GM19438 (cell line): ENCODE measurements at regions not wholly inside any gene's neighbourhood (a gene's known extent, or its start where the extent isn't known, plus 50 kb on each side); places are given as distances from the start of the nearest gene placed in this dataset.
A peak's percentile ranks its signal among the peaks of the same experiment; 100 is the strongest.
"Not testable (repeated sequence)": the region's sequence is repeated elsewhere in the genome, so short reads cannot be mapped to it uniquely, and the experiment has no call there.

Experiments used
- ATAC-seq: cut with Tn5 transposase; IDR thresholded peaks from one replicate; pipeline ENCODE4 v1.9.1; 2021; ENCODE audit warnings: low read depth; ENCODE audit not compliant: unreplicated experiment

- ATAC-seq, result no peak
Observed at GRCh38 chr3:197408177-197408957, 110.0 kb upstream of the DLG1 start.

GRCh38 chr3:197407526-197407925, 109.1 kb upstream of the DLG1 start:
- ATAC-seq, result no peak

DNA sequence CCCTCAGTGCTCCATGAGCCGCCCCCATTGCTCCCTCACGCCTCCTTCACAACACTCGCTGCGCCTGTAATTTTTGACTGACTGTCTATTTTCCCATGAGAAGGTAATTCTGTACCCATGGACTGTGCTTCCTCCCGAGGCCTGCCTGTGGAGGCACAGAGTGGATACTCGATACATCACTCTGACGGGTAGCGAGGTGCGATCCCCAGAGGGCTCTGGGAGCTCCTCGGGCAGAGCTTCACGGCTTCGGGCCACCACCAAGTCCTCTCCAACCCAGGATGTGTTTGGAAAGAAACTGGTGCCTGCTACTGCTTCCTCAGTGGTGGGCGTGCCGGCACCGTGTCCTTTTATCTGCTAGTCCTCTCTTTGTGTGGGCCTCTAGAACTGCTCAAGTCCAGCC, 108.6 kb upstream of the DLG1 start:
- no peak for ATAC-seq

GRCh38 chr3:197406266-197406665, 107.9 kb upstream of the DLG1 start:
- no peak for ATAC-seq

- no peak for ATAC-seq
Observed at GRCh38 chr3:197404754-197405153, 106.3 kb upstream of the DLG1 start.

- ATAC-seq, result no peak
Observed at GRCh38 chr3:197404030-197404429, 105.6 kb upstream of the DLG1 start.

DNA sequence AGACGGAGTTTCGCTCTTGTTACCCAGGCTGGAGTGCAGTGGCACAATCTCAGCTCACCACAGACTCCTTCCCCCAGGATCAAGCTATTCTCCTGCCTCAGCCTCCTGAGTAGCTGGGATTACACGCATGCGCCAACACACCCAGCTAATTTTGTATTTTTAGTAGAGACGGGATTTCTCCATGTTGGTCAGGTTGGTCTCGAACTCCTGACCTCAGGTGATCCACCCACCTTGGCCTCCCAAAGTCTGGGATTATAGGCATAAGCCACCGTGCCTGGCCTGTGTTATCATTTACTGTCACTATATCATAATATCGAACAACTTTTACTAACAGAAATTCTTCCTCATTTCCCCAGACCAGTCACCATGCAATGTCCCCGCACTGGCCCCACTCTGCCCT, 104.0 kb upstream of the DLG1 start:
- ATAC-seq, result not testable (repeated sequence)

- ATAC-seq, result no peak
Observed at GRCh38 chr3:197399486-197399885, 101.1 kb upstream of the DLG1 start.

DNA sequence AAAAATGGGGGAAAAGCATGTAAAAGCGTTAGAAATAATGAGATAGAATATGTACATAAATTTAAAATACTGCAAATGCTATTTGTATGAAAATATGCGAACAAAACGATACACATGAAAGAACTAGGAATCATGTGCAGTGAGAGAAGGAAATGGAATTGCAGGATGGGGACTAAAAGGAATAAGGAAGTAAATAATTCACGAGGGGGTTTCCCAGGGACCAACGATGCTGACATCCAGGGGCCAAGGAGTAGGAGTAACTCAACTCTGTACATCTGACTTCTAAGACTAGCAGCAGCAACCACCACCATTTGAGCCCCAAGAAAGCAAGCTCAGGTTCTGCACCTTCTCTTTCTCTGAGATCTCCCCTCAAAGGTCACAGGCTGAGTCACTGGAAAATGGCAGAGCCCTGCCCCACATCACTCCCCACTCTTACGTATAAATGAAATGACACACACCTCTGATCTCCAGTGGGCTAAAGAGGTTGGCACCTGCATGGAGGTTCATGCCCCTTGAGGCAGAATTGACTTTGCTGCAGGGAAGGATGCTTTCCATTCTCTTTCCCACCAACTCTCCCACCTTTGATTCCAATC, 100.0 kb upstream of the DLG1 start:
- ATAC-seq, result no peak

GRCh38 chr3:197397838-197398237, 99.4 kb upstream of the DLG1 start:
- ATAC-seq, result no peak

GRCh38 chr3:197394464-197395321, 96.3 kb upstream of the DLG1 start:
- peak; percentile 86 for ATAC-seq

DNA sequence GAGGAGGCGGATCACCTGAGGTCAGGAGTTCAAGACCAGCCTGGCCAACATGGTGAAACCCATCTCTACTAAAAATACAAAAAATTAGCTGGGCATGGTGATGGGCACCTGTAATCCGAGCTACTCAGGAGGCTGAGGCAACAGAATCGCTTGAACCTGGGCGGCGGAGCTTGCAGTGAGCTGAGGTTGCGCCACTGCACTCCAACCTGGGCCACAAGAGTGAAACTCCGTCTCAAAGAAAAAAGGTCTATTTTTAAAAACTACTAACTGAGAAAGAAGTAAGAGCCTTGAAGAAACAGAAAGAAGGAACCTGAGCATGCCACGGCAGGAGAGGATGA, 95.7 kb upstream of the DLG1 start:
- peak; percentile 19 for ATAC-seq

GRCh38 chr3:197393711-197394110, 95.3 kb upstream of the DLG1 start:
- no peak for ATAC-seq

GRCh38 chr3:197392961-197393360, 94.5 kb upstream of the DLG1 start:
- no peak for ATAC-seq

DNA sequence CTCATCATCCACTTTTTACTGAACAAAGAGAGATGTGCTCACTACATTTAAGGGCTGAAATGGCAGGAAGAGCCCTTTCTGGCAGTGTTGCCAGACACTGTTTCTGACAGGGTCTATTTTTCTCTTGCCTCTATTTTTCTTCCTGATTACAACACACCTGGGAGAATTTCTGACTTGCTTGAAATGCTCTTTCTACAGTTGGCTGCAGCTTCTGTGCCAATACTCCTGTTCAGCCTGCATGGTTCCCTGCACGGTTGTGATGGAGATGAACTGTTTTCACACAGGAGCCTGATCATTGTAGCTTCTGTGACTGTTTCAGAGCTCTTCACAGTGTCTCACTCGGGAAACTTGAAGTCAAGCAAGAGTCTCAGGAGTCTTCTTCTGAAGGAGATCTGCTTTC, 83.0 kb upstream of the DLG1 start:
- ATAC-seq, result no peak

DNA sequence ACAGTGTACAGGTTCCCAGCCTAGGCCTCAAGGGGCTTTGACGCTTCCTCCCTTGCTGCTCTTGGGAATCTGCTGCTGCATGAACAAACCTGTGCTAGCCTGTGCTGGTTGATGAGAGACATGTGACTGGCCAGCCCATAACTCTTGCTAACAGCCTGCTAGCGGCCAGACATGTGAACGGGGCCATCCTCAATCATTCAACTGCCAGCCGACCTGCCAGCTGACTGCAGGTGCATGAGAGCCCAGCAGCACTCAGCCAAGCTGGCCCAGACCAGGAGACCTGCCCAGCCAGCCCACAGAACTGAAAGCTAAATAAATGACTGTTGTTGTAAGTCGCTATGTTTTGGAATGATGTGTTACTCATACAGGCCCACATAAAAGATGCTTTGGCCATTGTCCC, 82.4 kb upstream of the DLG1 start:
- no peak for ATAC-seq

GRCh38 chr3:197378985-197379718, 80.7 kb upstream of the DLG1 start:
- ATAC-seq, result no peak

DNA sequence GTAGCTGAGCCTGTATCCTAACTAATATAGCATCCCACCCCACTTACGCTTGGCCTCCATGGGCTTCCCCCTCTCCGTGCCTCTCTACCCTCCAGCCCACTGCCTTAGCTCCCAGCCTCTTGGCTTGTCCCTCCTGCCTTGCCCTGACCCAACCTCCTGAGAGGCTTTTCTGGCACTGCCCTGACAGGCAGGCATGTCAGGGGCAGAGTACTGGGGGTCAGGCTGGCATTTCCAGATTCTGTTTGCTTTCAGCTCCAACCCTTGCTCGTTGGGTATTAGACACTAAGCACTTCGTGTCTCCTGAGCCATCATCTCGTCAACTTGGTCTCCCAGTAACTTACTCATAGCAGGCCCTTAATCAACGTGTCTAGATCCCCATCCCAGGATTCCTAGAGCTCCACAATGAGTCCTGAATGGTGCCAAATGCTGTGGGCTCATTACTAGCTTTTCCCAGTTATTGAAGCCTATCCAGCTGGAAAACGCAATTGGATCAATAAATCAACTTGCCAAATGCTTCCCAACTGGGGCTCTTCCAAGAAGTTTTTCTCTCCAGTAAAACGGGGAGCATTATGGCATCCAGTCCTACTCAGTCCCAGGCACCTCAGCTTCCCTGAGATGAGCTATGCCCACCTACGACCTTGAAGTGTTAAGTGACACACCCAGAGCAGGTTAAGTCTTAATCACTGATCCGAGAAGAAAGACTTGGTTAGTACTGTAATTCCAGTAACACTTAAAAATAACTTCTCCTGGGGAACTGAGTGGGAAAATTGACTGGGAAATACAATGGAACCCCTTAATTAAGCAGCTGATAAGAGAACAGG, 78.5 kb upstream of the DLG1 start:
- no peak for ATAC-seq

- ATAC-seq, result no peak
Observed at GRCh38 chr3:197376020-197376419, 77.6 kb upstream of the DLG1 start.

DNA sequence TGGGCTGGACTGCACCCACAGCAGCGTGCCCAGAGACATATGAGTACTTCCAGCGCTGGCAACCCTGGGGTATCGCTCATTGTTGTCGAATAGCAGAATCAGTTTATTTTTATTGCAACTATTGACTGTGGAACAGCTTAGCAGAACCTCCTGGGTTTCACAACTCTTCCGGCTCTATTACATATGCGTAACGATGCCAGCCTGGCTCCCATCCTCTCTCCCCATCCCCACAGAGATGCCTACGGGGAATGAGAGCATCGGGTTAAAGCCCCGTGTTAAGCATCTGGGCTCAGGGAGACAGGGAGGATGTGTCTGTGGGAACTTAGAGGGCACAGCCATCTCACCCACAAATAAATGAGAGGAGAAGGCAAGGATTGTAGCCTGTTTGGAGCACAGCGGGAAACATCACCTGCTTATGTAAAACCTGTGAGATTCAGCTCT, 76.6 kb upstream of the DLG1 start:
- no peak for ATAC-seq
